Peyer's patch (tissue), 4 donors: ENCODE measurements at regions not wholly inside any gene's neighbourhood (a gene's known extent, or its start where the extent isn't known, plus 50 kb on each side); places are given as distances from the start of the nearest gene placed in this dataset.

ENCODE experiments used
- DNase-seq, 3 donors: peaks; one replicate each; pipeline ENCODE4 v3.0.0-alpha.2; 2017 to 2019
- H3K27ac ChIP-seq, 4 donors: fragments of 200-600 bp; sonication (generic); one replicate each; pipeline ENCODE4 v1.5.1; 2016 to 2019
- H3K27me3 ChIP-seq, 2 donors: fragments of 200-600 bp; sonication (generic); one replicate each; pipeline ENCODE4 v1.5.1; 2019
- H3K36me3 ChIP-seq, 3 donors: fragments of 200-600 bp; sonication (generic); one replicate each; pipeline ENCODE4 v1.5.1; 2016 to 2019
- H3K4me1 ChIP-seq, 4 donors: fragments of 200-600 bp; sonication (generic); one replicate each; pipeline ENCODE4 v1.5.1; 2016 to 2019
- H3K4me3 ChIP-seq, 4 donors: fragments of 200-600 bp; sonication (generic); 1 replicate in 3 of 4; 2 replicates in 1 of 4; pipeline ENCODE4 v1.5.1; 2016 to 2019; ENCODE audit warnings: mild to moderate bottlenecking in 1 of 4
- H3K9me3 ChIP-seq, 4 donors: fragments of 200-600 bp; sonication (generic); one replicate each; pipeline ENCODE4 v1.5.1; 2016 to 2019; ENCODE audit warnings: mild to moderate bottlenecking in 1 of 4
- CTCF ChIP-seq, 6 experiments: fragments of 450-650 bp in 4 of 6; fragments of 200-600 bp in 2 of 6; sonication (generic) in 1 of 6; IDR thresholded peaks; one replicate each; pipeline ENCODE4 v1.5.1; 2017 to 2019; ENCODE audit warnings: antibody characterized with exemption in 6 of 6, mild to moderate bottlenecking in 3 of 6, moderate library complexity in 1 of 6
- POLR2A ChIP-seq, 2 donors: fragments of 450-650 bp; IDR thresholded peaks; one replicate each; pipeline ENCODE4 v1.5.1; 2017; ENCODE audit warnings: antibody characterized with exemption in 2 of 2, mild to moderate bottlenecking in 2 of 2, moderate library complexity in 2 of 2

GRCh38 chr11:101721270-101721669, 137.5 kb upstream of the TRPC6 start:
- H3K4me1 ChIP-seq: no peaks in the 10 kb centered on the region
- no peaks in the 10 kb centered on the region for H3K27me3 ChIP-seq
- TF ChIP-seq CTCF (IDR thresholded peaks at IDR 0.05) (no peak), POLR2A (IDR thresholded peaks at IDR 0.05) (no peak)
- H3K9me3 ChIP-seq: no peaks in the 10 kb centered on the region
- no peak for DNase-seq
- no peaks in the 10 kb centered on the region for H3K36me3 ChIP-seq
- no peak overlapping the region for H3K27ac ChIP-seq
- H3K4me3 ChIP-seq: no peak overlapping the region

DNA sequence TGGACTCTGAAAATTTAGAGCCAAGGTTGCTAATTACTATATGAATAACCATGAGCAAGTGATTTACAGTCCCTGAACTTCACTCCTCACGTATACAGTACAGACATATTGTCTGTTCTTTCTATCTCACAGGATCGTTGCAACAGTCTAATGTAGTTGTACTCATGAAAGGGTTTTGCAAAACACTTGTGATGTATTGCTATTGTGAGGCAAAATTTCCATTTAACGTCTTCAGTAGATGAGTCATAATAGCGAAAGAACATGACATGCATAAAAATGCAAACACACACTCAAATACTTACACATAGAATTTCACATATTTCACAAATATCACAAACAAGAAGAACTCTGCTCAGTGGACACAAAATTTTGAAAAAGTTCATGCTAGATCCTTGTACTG, 134.6 kb upstream of the TRPC6 start:
- DNase-seq: no peak

GRCh38 chr11:101717619-101718018, 133.8 kb upstream of the TRPC6 start:
- no peak overlapping the region for H3K4me3 ChIP-seq
- H3K36me3 ChIP-seq: no peaks in the 10 kb centered on the region
- no peaks in the 10 kb centered on the region for H3K27me3 ChIP-seq
- no peak overlapping the region for H3K27ac ChIP-seq
- TF ChIP-seq CTCF (IDR thresholded peaks at IDR 0.05) (no peak), POLR2A (IDR thresholded peaks at IDR 0.05) (no peak)
- no peaks in the 10 kb centered on the region for H3K9me3 ChIP-seq
- DNase-seq: no peak
- H3K4me1 ChIP-seq: no peaks in the 10 kb centered on the region

More for the DNA sequence above, 134.6 kb upstream of the TRPC6 start:
- no peak for TF ChIP-seq CTCF (IDR thresholded peaks at IDR 0.05)
- TF ChIP-seq POLR2A (IDR thresholded peaks at IDR 0.05): no peak
- H3K36me3 ChIP-seq: no peaks in the 10 kb centered on the region
- no peak overlapping the region for H3K27ac ChIP-seq
- H3K27me3 ChIP-seq: no peaks in the 10 kb centered on the region
- no peak overlapping the region for H3K4me3 ChIP-seq
- H3K4me1 ChIP-seq: no peaks in the 10 kb centered on the region
- H3K9me3 ChIP-seq: no peaks in the 10 kb centered on the region

- Histone ChIP-seq H3K27ac (no peak overlapping the region), H3K36me3 (no peaks in the 10 kb centered on the region), H3K9me3 (no peaks in the 10 kb centered on the region), H3K4me1 (no peaks in the 10 kb centered on the region), H3K27me3 (no peaks in the 10 kb centered on the region), H3K4me3 (no peak overlapping the region)
- TF ChIP-seq CTCF (IDR thresholded peaks at IDR 0.05): no peak
- TF ChIP-seq POLR2A (IDR thresholded peaks at IDR 0.05): no peak
- no peak for DNase-seq
Observed at GRCh38 chr11:101715281-101715680, 131.5 kb upstream of the TRPC6 start.

GRCh38 chr11:101707477-101707876, 123.7 kb upstream of the TRPC6 start:
- H3K36me3 ChIP-seq: no peaks in the 10 kb centered on the region
- no peaks in the 10 kb centered on the region for H3K4me1 ChIP-seq
- H3K9me3 ChIP-seq: no peaks in the 10 kb centered on the region
- H3K27me3 ChIP-seq: no peaks in the 10 kb centered on the region
- no peak for DNase-seq
- H3K4me3 ChIP-seq: no peak overlapping the region
- H3K27ac ChIP-seq: no peak overlapping the region
- TF ChIP-seq POLR2A (IDR thresholded peaks at IDR 0.05) (no peak), CTCF (IDR thresholded peaks at IDR 0.05) (no peak)

- H3K4me3 ChIP-seq: no peak overlapping the region
- H3K27me3 ChIP-seq: no peaks in the 10 kb centered on the region
- no peak for DNase-seq
- no peaks in the 10 kb centered on the region for H3K9me3 ChIP-seq
- H3K36me3 ChIP-seq: no peaks in the 10 kb centered on the region
- no peak overlapping the region for H3K27ac ChIP-seq
- no peaks in the 10 kb centered on the region for H3K4me1 ChIP-seq
- TF ChIP-seq CTCF (IDR thresholded peaks at IDR 0.05): no peak
- no peak for TF ChIP-seq POLR2A (IDR thresholded peaks at IDR 0.05)
Observed at GRCh38 chr11:101706541-101706940, 122.7 kb upstream of the TRPC6 start.
